AG10803 (cell line): ENCODE measurements at regions not wholly inside any gene's neighbourhood (a gene's known extent, or its start where the extent isn't known, plus 50 kb on each side); places are given as distances from the start of the nearest gene placed in this dataset.

Source experiments
- DNase-seq: peaks from one replicate; pipeline ENCODE4 v3.0.0; 2010; ENCODE audit warnings: low read depth
- H3K4me3 ChIP-seq: 2 replicates; pipeline ENCODE4 v1.5.1; 2011; ENCODE audit warnings: mild to moderate bottlenecking, low read length, control low read depth
- TF ChIP-seq, protein P1 (sequence below): conservative IDR thresholded peaks from 2 replicates; pipeline ENCODE4 v1.5.1; 2011; ENCODE audit warnings: mild to moderate bottlenecking, low read length, control low read depth, inconsistent platforms

DNA sequence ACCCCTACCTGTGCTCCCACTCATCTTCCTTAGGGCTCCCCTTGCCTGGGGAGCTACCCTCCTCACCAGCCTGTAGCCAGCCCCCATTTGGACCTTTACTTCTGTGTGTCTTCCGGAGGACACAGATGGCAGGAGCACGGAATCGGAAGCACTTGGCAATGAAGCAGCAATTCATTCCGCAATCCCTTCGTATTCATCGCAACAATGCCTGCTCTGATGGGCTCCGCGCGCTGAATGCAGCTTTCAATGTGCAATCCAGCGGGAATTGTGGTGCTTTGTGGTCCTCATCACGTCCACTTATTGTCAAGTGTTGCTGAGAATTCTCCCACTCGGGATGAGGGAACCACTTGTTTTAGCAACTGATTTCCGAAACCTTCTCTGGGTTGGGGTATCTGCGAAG is 336.0 kb downstream of the DHX35 start:
- TF ChIP-seq, protein P1, sequence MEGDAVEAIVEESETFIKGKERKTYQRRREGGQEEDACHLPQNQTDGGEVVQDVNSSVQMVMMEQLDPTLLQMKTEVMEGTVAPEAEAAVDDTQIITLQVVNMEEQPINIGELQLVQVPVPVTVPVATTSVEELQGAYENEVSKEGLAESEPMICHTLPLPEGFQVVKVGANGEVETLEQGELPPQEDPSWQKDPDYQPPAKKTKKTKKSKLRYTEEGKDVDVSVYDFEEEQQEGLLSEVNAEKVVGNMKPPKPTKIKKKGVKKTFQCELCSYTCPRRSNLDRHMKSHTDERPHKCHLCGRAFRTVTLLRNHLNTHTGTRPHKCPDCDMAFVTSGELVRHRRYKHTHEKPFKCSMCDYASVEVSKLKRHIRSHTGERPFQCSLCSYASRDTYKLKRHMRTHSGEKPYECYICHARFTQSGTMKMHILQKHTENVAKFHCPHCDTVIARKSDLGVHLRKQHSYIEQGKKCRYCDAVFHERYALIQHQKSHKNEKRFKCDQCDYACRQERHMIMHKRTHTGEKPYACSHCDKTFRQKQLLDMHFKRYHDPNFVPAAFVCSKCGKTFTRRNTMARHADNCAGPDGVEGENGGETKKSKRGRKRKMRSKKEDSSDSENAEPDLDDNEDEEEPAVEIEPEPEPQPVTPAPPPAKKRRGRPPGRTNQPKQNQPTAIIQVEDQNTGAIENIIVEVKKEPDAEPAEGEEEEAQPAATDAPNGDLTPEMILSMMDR, result no peak
- DNase-seq, result no peak
- H3K4me3 ChIP-seq, result no peak overlapping the region

DNA sequence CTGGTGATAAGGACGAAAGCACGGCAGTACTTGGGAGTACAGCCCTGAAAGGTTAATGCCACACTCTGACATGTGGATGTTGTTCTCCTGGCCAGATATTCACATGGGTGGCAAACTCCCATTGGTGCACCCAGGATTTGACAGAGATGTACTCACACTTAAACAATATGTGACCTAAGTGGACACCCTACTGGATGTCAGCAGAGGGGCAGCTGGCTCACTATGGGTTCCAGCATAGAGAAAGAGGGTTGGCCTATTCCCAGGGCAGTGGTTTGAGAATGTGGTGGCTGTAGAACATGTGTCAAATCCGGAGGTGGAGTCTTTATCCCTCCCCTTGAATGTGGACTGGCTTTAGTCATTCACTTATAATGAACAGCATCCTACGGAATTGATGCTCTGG is 333.2 kb downstream of the DHX35 start:
- no peak for DNase-seq
- no peak overlapping the region for H3K4me3 ChIP-seq
- TF ChIP-seq, protein P1, result no peak

DNA sequence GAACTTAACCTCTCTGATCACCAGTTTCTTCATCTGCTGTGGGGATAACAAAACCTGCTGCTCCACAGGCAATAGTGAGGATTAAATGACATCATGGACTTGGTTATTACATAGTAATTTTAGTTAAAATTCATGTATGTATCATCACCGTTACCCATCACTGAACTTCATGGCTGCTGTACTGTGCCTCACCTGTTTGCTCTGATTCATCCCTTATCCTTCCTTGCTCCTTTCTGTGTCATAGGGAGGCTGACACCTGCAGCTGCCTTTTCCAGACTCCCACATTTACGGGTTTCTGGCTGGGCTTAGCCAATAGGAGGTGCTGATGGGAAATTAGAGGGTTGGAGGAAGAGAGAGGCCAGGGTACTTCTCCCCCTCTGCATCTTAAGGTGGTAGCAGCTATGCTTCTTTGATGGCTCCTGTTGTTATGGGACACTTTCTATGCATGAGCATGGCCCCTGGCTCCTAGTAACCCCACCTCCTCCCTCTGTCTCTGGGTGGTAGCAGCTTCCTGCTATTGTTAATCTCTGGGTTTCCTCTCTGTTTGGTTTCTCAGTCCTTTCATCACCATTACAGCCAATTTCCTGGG is 332.1 kb downstream of the DHX35 start:
- TF ChIP-seq, protein P1, result no peak
- no peak for DNase-seq
- no peak overlapping the region for H3K4me3 ChIP-seq

DNA sequence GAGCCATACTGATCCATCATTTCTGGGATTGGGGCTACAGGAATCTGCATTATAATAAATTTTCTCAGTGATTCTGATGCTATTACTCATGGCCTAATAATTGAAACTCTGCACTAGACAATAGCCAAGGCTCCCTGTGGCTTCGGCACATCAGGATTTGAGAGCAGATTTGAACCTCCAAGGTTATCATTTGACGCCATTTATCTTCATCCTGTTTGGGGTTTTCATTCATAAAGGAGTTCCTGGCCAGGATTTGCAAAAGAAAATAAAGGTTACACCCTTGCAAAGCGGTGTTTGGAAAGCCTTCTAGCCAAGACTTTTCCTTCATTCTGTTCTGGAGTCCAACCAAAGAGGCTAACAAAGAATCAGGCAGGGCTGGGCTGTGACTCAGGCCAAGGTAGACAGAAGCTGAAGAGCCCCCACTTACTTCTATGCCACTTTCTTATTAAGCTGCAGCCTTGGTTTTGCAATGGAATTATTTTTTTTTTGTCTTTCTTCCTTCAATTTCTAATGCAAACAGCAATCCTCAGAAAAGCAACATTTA is 330.1 kb downstream of the DHX35 start:
- H3K4me3 ChIP-seq, result no peak overlapping the region
- TF ChIP-seq, protein P1, result no peak
- no peak for DNase-seq

DNA sequence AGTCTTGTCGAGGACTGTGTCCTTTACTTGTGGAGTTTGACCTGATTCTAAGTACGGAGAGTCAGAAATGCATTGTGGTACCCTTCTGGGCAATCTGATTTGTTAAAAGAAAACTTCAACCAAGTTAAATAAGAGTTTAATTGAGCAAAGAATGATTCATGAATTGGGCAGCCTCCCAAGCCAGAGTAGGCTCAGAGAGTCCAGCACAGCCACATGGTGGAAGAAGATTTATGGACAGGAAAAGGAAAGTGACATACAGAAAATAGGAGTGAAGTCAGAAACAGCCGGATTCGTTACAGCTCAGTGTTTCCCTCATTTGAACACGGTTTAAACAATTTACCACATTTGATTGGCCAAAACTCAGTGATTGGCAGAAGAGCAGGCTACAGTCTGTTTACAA is 329.2 kb downstream of the DHX35 start:
- H3K4me3 ChIP-seq, result no peak overlapping the region
- peak; percentile 16 for DNase-seq
- TF ChIP-seq, protein P1, result no peak

DNA sequence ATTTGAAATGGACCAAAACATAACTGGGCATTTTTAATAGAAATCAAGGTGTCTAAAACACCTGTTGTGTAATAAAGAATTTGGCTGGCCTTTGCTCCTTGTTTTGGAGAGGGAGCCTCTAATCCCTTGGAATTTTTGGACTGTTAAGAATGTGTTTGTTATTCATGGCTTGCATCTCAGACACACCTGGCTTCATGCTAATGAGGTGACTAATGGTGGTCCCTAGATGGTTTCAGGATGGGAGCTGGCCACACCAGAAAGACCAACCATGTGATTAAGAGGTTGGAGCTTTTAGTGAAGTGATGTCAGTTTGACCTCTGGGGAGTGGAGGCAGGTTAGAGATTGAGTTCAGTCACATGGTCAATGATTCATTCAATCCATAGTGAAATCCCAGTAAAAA is 328.4 kb downstream of the DHX35 start:
- TF ChIP-seq, protein P1, result no peak
- H3K4me3 ChIP-seq, result no peak overlapping the region

DNA sequence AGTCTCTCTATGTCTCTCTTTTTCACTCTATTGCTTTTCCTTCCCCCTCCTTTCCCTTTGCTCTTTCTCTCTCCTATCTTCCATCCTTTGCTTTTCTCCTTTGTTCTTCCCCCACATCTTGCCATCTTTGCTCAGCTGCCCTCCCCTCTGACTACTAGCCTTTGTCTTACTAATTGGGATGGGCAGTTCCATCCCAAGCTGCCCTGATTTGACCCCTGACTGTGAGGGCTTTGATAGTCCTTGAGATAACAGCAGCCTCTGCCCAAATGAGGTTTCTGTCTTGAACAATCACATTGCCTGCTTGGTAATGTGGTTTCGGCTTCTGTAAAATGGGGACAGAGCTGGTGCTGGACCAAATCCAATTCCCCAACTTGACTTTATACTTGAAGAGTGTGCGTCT is 327.7 kb downstream of the DHX35 start:
- TF ChIP-seq, protein P1, result no peak
- DNase-seq, result no peak
- H3K4me3 ChIP-seq, result no peak overlapping the region

More for the DNA sequence above, 328.4 kb downstream of the DHX35 start:
- no peak for DNase-seq
